H4 (cell line): ENCODE measurements at regions not wholly inside any gene's neighbourhood (a gene's known extent, or its start where the extent isn't known, plus 50 kb on each side); places are given as distances from the start of the nearest gene placed in this dataset.
A peak's percentile ranks its signal among the peaks of the same experiment; 100 is the strongest.

Source experiments
- DNase-seq: peaks from one replicate; pipeline ENCODE4 v3.0.0-alpha.2; 2015; ENCODE audit warnings: low spot score

GRCh38 chr6:153790048-153790447 is 249.0 kb upstream of the OPRM1 start:
- DNase-seq: peak; percentile 80

DNA sequence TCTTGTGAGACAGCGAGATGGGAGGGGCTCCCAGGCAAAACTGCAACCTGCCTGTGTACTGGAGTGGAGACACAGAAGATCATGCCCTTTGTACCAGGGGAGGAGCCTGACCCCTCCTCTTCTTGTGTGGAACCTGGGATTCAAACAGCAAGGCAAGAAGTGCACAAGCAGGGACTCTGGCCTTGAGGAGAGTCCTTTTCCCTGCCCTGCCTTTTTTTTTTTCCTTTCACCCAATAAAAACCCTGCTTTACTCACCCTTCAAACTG is 251.8 kb upstream of the OPRM1 start:
- DNase-seq: no peak

DNA sequence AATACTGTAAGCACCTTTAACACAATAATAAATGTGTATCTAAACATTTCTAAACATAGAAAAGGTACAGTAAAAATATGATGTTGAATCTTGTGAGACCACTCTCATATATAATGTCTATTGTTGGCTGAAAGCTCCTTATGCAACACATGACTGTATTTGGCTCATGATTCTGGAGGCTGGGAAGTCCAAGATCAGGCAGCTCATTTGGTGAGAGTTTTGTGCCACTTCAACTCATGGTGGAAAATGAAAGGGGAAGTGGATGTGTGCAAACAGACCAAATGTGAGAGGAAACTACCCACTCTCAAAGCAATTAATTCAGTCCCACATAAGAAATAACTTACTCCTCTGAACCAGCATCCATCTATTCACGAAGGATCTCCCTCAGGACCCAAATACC is 257.7 kb upstream of the OPRM1 start:
- no peak for DNase-seq

DNA sequence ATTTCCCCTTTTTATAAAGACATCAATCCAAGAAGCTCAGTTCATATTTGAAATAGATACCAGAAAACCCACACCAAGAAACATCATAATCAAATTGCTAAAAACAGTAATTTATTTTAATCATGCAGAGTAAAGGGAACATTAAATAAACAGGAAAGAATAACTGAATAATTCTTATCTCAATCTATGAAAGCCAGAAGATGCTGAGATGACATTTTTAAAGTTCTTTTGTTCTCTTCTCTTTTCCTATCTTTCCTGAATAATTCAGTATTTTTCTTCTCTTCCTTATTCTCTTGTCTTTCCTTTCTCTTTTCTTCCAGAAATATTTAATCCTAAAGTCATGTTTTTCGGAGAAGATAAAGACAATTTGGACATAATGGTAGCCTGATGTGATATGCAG is 259.0 kb upstream of the OPRM1 start:
- no peak for DNase-seq

DNA sequence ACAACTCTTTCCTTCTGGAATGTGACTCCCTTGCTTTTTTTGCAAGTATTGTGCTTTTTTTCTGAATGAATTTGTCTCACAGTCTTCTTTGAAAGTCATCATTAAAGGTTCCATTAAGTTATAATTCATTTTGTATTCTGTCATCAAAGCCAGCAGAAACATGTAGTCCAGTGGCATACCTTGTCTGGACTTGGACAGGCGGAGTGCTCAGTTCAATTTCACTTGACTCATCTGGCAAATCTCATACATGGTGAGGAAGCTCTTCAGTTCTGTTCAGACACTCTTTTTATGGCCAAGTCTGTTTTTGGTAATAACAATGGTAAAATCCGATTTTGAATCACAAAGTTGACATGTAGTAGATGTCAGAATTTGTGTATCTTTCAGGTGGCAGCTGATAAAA is 260.8 kb upstream of the OPRM1 start:
- no peak for DNase-seq

DNA sequence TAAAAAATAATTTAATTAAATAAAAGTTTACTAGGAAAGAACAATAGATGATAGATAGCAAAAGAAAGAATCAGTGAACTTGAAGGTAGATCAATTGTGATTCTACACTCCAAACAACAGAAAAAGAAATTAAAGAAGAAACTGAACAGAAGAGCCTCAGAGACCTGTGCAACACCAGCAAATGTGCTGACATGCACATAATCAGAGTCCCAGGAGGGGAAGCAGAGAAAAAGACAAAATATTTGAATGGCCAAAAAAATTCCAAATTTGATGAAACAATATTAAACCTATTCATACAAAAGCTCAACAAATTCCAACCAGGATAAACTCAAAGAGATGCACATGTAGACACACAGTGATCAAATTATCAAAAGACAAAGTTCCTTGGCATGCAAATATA is 267.5 kb upstream of the OPRM1 start:
- DNase-seq: no peak

DNA sequence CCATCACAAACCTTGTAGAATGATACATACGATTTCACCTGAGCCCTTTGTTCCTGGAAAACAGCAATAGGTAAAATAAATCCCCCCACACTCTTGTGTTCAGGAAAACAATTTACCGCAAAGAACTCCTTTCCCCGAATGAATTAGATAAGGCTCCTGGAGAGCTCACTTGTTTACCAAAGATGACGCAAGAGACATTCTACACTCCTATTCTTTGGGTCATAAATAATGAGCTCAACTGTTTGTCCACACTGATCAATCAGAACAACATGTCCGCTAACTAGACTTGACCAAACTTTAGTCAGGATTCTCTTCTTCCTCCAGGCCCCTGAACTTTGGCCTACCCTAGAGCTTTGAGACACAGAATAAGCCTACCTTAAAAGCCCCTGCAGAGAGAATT is 271.9 kb upstream of the OPRM1 start:
- DNase-seq: no peak

- DNase-seq: no peak
Measured at GRCh38 chr6:153758516-153758915, 280.5 kb upstream of the OPRM1 start.

- no peak for DNase-seq
Measured at GRCh38 chr6:153735761-153736160, 303.3 kb upstream of the OPRM1 start.

DNA sequence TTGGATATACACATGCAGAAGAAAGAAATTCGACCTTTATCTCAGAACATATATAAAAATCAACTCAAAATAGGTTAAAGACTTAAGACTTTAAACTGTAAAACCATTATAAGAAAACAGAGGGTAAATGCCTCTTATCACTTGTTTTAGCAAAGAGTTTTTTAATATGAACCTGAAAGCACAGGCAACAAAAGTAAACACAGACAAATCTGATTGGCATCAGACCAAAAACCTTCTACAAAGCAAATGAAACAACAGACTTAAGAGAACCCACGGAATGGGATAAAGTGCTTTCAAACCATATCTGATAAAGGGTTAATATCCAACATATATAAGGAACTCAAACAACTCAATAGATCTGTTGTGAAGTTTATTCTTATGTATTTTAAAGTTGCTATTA is 309.9 kb upstream of the OPRM1 start:
- DNase-seq: no peak

- peak; percentile 4 for DNase-seq
Measured at GRCh38 chr6:153727885-153728284, 311.2 kb upstream of the OPRM1 start.

DNA sequence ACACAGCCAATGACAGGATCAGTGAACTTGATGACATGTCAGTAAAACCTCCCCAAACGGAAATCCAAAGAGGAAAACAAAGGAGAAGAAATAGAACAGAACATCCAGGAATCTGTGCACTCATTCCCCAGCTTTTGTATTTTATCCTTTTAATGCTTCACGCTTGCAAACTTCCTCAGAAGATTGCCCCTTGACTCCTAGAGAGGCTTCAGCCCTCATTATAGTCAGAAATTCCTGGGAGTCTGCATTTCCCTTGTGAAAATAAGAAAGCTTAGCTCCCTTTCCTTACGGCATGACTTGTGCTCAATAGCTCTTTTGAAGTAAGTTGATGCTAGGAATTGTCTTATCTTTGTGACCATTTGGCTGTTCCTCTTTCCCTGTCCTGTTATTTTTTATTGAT is 313.6 kb upstream of the OPRM1 start:
- DNase-seq: no peak

- no peak for DNase-seq
Measured at GRCh38 chr6:153720732-153721131, 318.3 kb upstream of the OPRM1 start.

GRCh38 chr6:153705429-153705828 is 333.6 kb upstream of the OPRM1 start:
- no peak for DNase-seq

- no peak for DNase-seq
Measured at GRCh38 chr6:153702671-153703070, 336.4 kb upstream of the OPRM1 start.

- no peak for DNase-seq
Measured at GRCh38 chr6:153698637-153699036, 340.4 kb upstream of the OPRM1 start.

DNA sequence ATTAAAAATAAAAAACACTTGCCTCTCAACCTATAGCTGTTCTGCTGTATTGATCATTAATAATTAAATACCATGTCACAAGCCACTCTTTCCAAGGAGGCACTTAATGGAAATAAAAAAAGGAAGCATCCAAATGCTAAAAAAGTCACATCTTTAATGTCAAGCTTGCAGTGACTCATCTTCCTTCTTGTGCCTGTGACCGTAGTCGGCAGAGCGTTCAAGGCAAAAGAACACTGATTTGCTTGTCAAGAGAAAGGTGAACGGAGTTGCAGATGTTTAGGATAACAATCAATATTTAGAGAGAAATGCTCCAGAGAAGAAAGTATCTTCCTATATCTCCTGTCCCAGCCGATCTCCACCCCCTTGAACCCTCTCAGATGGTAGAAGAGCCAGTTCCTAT is 341.0 kb upstream of the OPRM1 start:
- DNase-seq: no peak

DNA sequence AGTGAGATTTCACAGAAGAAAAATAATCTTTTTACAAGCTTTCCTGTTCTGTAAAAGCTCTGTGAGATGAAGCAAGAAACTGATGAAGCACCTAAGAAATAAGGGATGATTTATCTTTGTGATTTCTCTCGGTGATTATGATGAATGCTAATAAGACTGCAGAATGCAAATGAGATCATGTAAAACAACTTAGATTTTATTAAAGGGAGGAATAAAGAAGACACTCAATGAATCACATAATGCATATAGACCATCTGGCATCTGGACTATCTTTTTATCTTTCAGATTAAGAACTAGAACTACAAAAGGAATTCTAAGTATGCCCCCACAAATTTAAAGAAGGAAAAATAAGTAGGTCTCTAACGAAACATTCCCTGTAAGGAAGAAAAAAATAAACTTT is 361.5 kb upstream of the OPRM1 start:
- DNase-seq: no peak

GRCh38 chr6:153673750-153674149 is 365.3 kb upstream of the OPRM1 start:
- no peak for DNase-seq

- DNase-seq: no peak
Measured at GRCh38 chr6:153673225-153673624, 365.8 kb upstream of the OPRM1 start.

DNA sequence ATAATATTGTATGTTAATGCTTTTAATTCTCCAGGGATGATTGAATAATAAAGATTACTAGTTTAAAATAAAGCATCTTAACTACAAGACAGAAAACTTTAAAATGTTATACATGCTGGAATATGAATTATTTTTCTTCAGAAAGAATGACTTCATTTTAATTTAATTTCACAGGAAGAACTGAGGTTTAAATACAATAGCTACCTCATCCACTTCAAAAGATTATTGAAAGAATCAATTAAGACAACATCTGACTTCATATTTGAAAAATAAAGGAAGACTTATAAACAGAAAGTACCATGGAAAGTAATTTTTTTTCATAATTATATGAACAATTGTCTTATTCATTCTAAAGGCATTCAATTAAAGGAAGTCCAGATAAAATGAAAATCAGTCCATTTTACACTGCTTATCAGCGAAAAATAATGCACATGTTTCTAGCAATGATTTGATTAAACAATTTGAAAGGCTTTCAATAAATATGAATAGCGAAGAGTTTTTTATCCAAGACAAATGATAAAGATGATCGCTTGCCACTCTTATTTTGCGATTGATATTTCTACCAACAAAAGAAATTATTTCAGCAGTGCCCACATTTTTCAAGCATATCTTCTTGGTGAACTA is 368.5 kb upstream of the OPRM1 start:
- no peak for DNase-seq

DNA sequence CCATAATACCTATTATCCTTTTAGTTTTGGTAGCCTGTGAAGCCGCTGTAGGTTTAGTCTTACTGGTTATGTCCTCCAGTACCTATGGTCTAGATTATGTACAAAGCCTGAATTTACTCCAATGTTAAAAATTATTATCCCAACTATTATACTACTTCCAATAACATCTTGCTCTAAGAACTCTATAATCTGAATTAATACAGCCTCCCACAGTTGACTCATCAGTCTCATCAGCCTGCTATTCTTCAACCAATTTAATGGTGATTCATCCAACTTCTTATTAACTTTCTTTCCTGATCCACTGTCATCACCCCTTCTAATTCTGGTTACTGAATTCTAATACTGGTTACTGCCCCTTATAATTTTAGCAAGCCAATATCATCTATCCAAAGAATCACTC is 370.3 kb upstream of the OPRM1 start:
- no peak for DNase-seq

DNA sequence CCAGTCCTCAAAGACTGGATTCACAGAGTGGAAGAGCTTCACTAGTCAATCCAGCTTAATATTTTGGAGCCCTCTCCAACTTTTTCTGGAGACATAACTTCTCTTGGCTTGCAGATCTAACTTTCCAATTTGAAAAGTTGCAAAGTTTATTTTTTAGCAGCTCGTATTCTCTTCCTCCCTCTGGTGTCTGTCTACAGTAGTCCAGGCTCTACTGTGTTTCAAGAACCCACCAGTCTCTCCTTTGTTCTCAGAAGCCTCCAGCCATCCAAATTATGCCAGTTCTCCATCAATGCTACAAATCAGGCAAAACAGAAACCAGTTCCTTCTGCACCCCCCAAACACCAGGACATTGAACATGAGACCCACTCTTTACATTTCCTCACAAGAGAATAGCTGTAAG is 376.1 kb upstream of the OPRM1 start:
- no peak for DNase-seq

DNA sequence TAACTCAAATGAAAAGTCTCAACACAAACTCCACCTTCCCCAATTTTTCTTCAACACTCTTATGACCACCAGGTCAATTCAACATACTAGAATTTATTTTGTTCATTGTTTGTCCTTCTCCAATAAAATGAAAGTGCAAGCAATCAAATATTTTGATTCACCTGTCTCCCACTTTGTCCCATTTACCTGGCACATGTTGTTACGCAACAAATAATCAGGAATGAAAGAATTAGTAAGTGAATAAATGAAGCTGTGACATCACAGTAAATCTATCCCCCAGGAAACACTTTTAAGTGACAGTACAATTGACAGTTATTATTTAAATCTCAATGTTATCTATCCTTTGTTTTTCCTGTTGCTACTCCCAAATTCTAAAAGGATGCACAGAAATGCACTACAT is 393.7 kb upstream of the OPRM1 start:
- no peak for DNase-seq

- no peak for DNase-seq
Measured at GRCh38 chr6:153644000-153644399, 395.0 kb upstream of the OPRM1 start.
